ENCODE measurements at regions not wholly inside any gene's neighbourhood (a gene's known extent, or its start where the extent isn't known, plus 50 kb on each side); places are given as distances from the start of the nearest gene placed in this dataset.
"Not testable (repeated sequence)": the region's sequence is repeated elsewhere in the genome, so short reads cannot be mapped to it uniquely, and the experiment has no call there.

DNA sequence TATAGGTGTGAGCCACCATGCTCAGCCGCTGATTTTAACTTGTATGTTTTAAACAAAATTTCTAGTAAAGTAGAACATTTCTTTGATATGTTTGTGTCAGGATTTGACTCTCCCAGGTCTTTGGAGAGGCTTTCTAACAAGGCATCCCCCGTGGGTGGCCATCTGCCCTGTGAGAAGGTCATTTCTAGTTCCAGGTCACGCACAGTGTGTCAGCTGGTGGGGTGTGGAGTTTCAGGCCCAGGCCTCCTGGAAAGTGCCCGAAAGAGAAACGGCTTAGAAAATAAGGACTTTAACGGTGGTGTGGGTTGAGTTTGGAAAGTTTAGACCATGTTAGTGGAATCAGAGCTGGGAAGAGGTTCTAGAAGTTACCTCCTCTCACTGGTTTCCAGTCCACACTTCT, 61.0 kb downstream of the SPDYE17 start:
- H3K4me1 Mint-ChIP-seq (ENCODE audit: low read depth) = not testable (repeated sequence)

GRCh38 chr7:76969892-76970291, 62.3 kb downstream of the SPDYE17 start:
- not testable (repeated sequence) for H3K36me3 Mint-ChIP-seq (ENCODE audit: low read depth); H3K9me3 Mint-ChIP-seq; H3K4me3 Mint-ChIP-seq; H3K27ac Mint-ChIP-seq; H3K4me1 Mint-ChIP-seq (ENCODE audit: low read depth); H3K27me3 Mint-ChIP-seq

More for the DNA sequence above, 61.0 kb downstream of the SPDYE17 start:
- H3K27me3 Mint-ChIP-seq; H3K4me3 Mint-ChIP-seq; H3K27ac Mint-ChIP-seq; H3K36me3 Mint-ChIP-seq (ENCODE audit: low read depth); H3K9me3 Mint-ChIP-seq: not testable (repeated sequence)

DNA sequence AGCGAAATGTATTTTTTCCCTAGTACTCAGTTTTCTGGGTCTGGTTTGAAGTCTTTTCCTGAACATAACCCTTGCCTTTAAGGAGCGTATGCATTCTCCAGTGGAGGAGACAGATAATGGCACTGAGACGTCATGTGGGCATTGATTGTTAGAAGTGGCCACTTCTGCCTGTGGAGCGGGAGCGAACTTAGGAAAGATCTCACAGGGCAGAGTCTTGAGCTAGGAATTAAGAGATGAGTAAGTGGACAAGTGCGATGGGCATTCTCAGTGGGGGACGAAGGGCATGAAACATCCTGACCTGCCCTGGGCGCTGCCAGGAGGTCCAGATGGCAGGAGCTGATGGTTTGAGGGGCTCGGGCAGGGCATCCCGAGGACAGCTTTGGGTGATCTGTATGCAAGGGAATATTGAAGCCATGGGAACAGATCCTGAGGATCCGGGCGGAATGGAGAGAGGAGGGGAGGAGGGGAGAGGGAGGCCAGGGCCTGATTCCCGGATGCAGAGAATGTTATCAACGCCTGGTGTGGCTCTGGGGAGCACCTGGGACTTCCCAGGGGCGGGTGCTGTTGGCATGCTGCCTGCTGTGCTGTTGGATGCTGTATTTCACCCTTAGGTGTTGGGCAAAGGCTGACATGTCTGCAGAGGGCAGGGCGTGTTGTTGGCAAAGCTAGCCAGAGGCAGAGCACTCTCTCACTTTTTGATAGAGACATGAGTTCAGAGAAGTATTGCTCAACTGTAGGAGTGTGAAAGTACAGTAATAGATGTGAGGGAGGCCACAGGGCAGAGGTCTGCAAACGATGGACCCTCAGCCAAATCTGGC, 66.2 kb downstream of the SPDYE17 start:
- H3K27ac Mint-ChIP-seq; H3K36me3 Mint-ChIP-seq (ENCODE audit: low read depth); H3K9me3 Mint-ChIP-seq; H3K27me3 Mint-ChIP-seq; H3K4me3 Mint-ChIP-seq; H3K4me1 Mint-ChIP-seq (ENCODE audit: low read depth): not testable (repeated sequence)

DNA sequence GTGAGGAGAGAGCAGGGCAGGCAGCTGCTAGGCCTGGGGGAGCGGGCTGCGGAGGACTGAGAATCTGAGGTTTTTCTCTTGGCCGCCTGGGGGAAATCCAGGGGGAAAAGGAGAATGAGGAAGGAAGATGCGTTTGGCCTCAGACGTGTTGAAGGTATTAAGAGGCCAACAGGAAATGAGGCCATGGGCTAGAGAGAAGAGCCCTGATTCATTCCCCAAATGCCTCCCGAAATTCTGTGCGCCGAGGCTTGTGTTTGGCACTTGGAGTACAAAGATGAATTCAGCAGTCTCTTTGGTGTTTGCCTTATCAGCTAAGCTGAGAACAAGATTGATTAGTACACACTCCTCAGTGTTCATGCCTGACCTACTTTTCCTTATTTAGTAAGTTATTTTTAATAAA, 68.1 kb downstream of the SPDYE17 start:
- H3K4me3 Mint-ChIP-seq; H3K36me3 Mint-ChIP-seq (ENCODE audit: low read depth); H3K27me3 Mint-ChIP-seq; H3K27ac Mint-ChIP-seq; H3K4me1 Mint-ChIP-seq (ENCODE audit: low read depth); H3K9me3 Mint-ChIP-seq: not testable (repeated sequence)

- not testable (repeated sequence) for H3K4me1 Mint-ChIP-seq (ENCODE audit: low read depth); H3K4me3 Mint-ChIP-seq; H3K9me3 Mint-ChIP-seq; H3K27ac Mint-ChIP-seq; H3K27me3 Mint-ChIP-seq; H3K36me3 Mint-ChIP-seq (ENCODE audit: low read depth)
These were observed 69.1 kb downstream of the SPDYE17 start for GRCh38 chr7:76963061-76963460.

- not testable (repeated sequence) for H3K9me3 Mint-ChIP-seq; H3K27ac Mint-ChIP-seq; H3K27me3 Mint-ChIP-seq; H3K4me3 Mint-ChIP-seq; H3K36me3 Mint-ChIP-seq (ENCODE audit: low read depth); H3K4me1 Mint-ChIP-seq (ENCODE audit: low read depth)
These were observed 71.7 kb downstream of the SPDYE17 start for GRCh38 chr7:76960400-76960986.

DNA sequence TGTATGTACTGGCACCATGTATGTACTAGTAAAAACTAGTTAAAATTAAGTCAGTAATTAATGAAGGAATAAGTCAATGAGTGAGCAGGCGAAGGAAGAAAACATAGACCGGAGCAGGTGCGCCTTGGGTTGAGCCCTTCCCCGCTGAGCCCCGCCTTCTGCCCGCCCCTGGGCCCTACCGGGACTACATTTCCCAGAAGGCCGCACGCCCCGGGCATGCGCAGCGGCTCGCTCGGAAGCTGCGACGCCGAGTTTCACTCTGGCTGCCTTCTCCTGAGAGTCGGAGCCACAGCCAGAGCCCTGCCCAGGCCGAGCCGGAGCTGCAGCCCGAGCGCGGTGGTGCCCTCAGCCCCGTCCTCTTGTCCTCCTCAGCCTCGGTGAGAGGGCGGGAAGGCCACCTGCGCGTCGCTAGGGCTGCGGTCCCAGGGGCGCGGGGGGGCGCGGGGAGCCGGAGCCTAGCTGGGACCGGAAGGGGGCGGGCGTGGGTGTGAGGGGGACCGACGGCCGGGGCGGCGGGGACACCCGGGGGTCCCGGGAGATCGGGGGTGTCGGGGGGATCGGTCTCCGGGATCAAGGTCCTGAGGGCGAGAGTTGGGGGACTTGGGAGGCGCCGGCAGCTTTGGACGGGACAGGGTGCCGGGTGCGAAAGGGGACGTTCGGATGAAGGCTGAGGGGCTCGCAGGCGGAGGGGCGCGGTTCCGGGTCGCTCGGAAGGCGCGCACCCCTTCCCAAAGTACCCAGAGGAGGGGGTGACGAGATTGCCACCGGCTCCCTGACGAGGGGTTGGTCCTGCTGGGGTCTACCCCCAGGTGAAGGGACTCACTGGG, 72.4 kb downstream of the SPDYE17 start:
- H3K4me1 Mint-ChIP-seq (ENCODE audit: low read depth); H3K27ac Mint-ChIP-seq; H3K36me3 Mint-ChIP-seq (ENCODE audit: low read depth); H3K4me3 Mint-ChIP-seq; H3K9me3 Mint-ChIP-seq; H3K27me3 Mint-ChIP-seq: not testable (repeated sequence)

DNA sequence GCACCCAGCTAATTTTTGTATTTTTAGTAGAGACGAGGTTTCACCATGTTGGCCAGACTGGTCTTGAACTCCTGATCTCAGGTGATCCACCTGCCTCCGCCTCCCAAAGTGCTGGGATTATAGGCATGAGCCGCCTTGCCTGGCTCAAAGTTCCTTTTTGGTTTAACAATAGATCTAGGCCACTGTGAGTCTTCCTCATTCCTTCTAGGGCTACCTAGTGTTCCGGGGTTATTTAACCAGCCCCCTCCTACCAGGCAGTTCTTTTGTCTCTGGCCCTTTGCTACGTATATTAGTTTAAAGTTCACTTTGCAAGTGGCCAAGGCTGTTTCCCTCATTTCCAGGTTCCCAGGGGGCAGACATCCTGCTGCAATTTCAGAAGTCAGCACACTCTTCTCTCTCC, 75.6 kb downstream of the SPDYE17 start:
- not testable (repeated sequence) for H3K9me3 Mint-ChIP-seq; H3K4me1 Mint-ChIP-seq (ENCODE audit: low read depth); H3K27ac Mint-ChIP-seq; H3K4me3 Mint-ChIP-seq; H3K36me3 Mint-ChIP-seq (ENCODE audit: low read depth); H3K27me3 Mint-ChIP-seq

- not testable (repeated sequence) for H3K4me1 Mint-ChIP-seq (ENCODE audit: low read depth); H3K27me3 Mint-ChIP-seq; H3K27ac Mint-ChIP-seq; H3K9me3 Mint-ChIP-seq; H3K4me3 Mint-ChIP-seq; H3K36me3 Mint-ChIP-seq (ENCODE audit: low read depth)
These were observed 77.0 kb downstream of the SPDYE17 start for GRCh38 chr7:76955124-76955523.

DNA sequence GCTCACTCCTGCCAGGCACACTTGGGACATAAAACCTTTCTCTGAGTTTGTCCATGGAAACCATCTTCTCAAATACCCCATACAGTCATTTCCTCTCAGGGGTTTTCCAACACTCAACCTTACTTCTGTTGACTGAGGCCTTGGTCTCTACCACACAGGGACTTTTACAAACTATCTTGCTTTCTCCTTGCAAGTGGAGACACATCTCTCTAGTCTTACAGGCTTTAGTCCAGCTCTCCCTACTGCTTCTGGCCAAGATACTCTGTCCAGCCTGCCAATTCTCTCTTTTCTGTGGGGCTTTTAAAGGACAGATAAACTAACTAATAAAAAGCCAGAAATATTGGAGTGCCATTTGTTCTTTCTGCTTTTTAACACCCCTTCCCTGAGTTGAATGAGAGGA, 87.6 kb downstream of the SPDYE17 start:
- Mint-ChIP-seq H3K27ac (peak overlapping the region; percentile 76), H3K4me1 (ENCODE audit: low read depth) (peaks cover 23% of the 10 kb centered on the region)
- H3K36me3 Mint-ChIP-seq (ENCODE audit: low read depth); H3K9me3 Mint-ChIP-seq; H3K27me3 Mint-ChIP-seq; H3K4me3 Mint-ChIP-seq: not testable (repeated sequence)

DNA sequence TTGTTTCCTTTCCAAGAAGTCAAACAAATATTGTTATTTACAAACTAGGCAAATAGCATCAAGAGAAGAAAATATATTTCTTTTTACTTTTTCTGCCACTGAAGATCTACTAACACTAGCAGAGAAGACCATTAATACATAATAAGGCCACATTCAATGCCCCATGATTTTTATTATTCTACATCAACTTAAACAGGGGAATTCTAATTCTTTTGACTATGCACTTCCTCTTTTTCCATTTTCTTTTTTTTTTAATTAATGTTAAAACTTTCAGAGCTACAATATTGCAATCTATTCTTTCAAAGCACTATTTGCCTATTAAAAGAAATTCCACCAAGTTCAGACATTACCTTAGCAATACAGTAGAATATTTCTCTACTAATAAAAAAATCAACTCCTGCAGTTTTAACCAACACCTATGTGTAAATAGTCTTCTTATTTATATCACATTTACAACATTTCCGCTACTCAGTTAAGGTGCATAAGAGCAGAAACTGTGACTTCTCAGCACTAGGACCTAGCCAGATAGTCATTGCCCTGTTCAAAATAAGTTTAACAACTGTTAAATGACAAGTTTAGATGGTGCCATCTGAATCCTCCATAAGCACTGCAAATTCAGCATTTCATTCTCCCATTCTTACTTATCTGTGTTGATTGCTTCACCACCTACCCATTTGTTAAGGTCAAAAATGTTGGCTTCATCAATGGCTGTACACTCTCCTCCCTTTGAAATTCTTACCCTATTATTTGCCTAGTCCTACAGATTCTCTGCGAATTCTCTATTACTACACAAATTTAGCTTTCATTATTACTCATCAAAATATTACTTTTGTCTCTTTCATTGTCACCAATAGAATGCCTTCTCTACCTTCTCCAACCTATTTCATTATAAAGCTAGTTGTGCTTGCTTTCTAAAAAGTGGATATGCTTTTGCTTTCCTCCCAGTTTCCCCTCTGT, 90.1 kb downstream of the SPDYE17 start:
- Mint-ChIP-seq H3K4me1 (ENCODE audit: low read depth) (peaks cover 23% of the 10 kb centered on the region), H3K27me3 (peaks cover 10% of the 10 kb centered on the region)
- H3K9me3 Mint-ChIP-seq; H3K36me3 Mint-ChIP-seq (ENCODE audit: low read depth); H3K4me3 Mint-ChIP-seq; H3K27ac Mint-ChIP-seq: not testable (repeated sequence)

GRCh38 chr7:76937781-76938180, 94.4 kb downstream of the SPDYE17 start:
- H3K9me3 Mint-ChIP-seq; H3K4me3 Mint-ChIP-seq; H3K4me1 Mint-ChIP-seq (ENCODE audit: low read depth); H3K27ac Mint-ChIP-seq; H3K36me3 Mint-ChIP-seq (ENCODE audit: low read depth): not testable (repeated sequence)
- H3K27me3 Mint-ChIP-seq = peaks cover 17% of the 10 kb centered on the region

DNA sequence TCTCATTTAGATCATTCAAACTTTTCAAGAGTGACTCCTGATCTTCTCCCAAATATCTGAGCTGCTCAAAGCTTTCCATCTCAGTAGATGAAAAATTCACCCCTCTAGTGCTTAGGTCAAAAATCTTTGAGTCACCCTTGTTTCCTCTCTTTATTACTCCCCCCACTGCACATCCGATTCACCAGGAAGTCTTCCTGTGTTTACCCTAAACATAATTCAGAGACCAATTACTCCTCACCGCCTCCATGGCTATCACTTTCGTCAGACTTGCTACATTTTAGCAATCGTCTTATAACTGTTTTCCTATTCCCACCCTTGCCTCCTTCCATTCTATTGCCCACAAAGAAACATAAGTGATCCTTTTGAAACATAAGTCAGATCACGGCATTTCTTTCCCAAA, 94.8 kb downstream of the SPDYE17 start:
- H3K27me3 Mint-ChIP-seq = peaks cover 18% of the 10 kb centered on the region

DNA sequence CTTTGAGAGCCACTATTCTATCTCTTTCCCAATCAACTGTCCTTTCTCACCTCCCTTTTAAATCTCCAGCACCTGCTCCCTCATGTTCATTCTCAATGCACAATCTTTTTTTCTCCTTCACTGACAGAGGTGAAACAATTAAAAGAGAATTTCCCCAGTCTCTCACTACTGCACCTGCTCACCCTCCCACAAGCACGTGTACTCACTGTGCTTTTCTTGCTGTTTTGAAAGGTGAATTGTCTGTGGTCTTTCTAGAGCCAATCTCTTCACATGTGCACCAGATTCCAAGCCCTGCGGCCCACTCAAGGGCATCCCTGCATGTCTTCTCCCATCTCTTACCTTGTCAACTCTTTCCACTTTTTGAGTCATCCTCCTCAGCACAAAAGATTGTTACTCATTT, 95.8 kb downstream of the SPDYE17 start:
- H3K9me3 Mint-ChIP-seq; H3K27ac Mint-ChIP-seq; H3K4me3 Mint-ChIP-seq; H3K4me1 Mint-ChIP-seq (ENCODE audit: low read depth); H3K36me3 Mint-ChIP-seq (ENCODE audit: low read depth): not testable (repeated sequence)
- peaks cover 18% of the 10 kb centered on the region for H3K27me3 Mint-ChIP-seq

More for the DNA sequence above, 94.8 kb downstream of the SPDYE17 start:
- not testable (repeated sequence) for H3K4me3 Mint-ChIP-seq; H3K4me1 Mint-ChIP-seq (ENCODE audit: low read depth); H3K9me3 Mint-ChIP-seq; H3K27ac Mint-ChIP-seq; H3K36me3 Mint-ChIP-seq (ENCODE audit: low read depth)

GRCh38 chr7:76934711-76935110, 97.5 kb downstream of the SPDYE17 start:
- peaks cover 21% of the 10 kb centered on the region for H3K27me3 Mint-ChIP-seq
- H3K9me3 Mint-ChIP-seq; H3K27ac Mint-ChIP-seq; H3K36me3 Mint-ChIP-seq (ENCODE audit: low read depth); H3K4me1 Mint-ChIP-seq (ENCODE audit: low read depth); H3K4me3 Mint-ChIP-seq: not testable (repeated sequence)

Measured in stimulated activated naive CD8-positive, alpha-beta T cell treated with anti-CD3 and anti-CD28 coated beads, Interleukin-15, Interleukin-2, amounts not matched to agents 100 ng/mL and 50 ng/mL, for 24 hours (primary cell).